Testis (tissue), 2 donors: ENCODE measurements at regions not wholly inside any gene's neighbourhood (a gene's known extent, or its start where the extent isn't known, plus 50 kb on each side); places are given as distances from the start of the nearest gene placed in this dataset.

Experiments
- POLR2A ChIP-seq: fragments of 450-650 bp; IDR thresholded peaks from one replicate; pipeline ENCODE4 v1.6.1; 2017; ENCODE audit warnings: antibody characterized with exemption, mild to moderate bottlenecking, moderate library complexity
- TF ChIP-seq, protein P1 (sequence below), 3 experiments: fragments of 450-650 bp in 2 of 3; fragments of 200-600 bp in 1 of 3; sonication (generic) in 1 of 3; IDR thresholded peaks; one replicate each; pipeline ENCODE4 v1.5.1; 2016 to 2019; ENCODE audit warnings: antibody characterized with exemption in 3 of 3, mild to moderate bottlenecking in 2 of 3, moderate library complexity in 1 of 3

GRCh38 chr22:48356731-48357130, 1470.9 kb downstream of the BRD1 start:
- TF ChIP-seq, protein P1, sequence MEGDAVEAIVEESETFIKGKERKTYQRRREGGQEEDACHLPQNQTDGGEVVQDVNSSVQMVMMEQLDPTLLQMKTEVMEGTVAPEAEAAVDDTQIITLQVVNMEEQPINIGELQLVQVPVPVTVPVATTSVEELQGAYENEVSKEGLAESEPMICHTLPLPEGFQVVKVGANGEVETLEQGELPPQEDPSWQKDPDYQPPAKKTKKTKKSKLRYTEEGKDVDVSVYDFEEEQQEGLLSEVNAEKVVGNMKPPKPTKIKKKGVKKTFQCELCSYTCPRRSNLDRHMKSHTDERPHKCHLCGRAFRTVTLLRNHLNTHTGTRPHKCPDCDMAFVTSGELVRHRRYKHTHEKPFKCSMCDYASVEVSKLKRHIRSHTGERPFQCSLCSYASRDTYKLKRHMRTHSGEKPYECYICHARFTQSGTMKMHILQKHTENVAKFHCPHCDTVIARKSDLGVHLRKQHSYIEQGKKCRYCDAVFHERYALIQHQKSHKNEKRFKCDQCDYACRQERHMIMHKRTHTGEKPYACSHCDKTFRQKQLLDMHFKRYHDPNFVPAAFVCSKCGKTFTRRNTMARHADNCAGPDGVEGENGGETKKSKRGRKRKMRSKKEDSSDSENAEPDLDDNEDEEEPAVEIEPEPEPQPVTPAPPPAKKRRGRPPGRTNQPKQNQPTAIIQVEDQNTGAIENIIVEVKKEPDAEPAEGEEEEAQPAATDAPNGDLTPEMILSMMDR (IDR thresholded peaks at IDR 0.05), result no peak
- no peak for TF ChIP-seq POLR2A
